SH-SY5Y (cell line): ENCODE measurements at regions not wholly inside any gene's neighbourhood (a gene's known extent, or its start where the extent isn't known, plus 50 kb on each side); places are given as distances from the start of the nearest gene placed in this dataset.

Experiments
- GATA2 ChIP-seq: IDR thresholded peaks from 2 replicates; pipeline ENCODE4 v1.6.1; 2011; ENCODE audit warnings: mild to moderate bottlenecking, low read depth, low read length
- GATA3 ChIP-seq: IDR thresholded peaks from 2 replicates; pipeline ENCODE4 v1.6.1; 2011; ENCODE audit warnings: low read depth, mild to moderate bottlenecking, low read length, moderate library complexity

GRCh38 chr16:49161191-49161590, 120.4 kb downstream of the CBLN1 start:
- TF ChIP-seq GATA3: no peak
- TF ChIP-seq GATA2: no peak

- TF ChIP-seq GATA2 (no peak), GATA3 (no peak)
Measured at GRCh38 chr16:49158029-49158642, 123.5 kb downstream of the CBLN1 start.

- TF ChIP-seq GATA3 (no peak), GATA2 (no peak)
Measured at GRCh38 chr16:49150341-49150740, 131.3 kb downstream of the CBLN1 start.

GRCh38 chr16:49148410-49148809, 133.2 kb downstream of the CBLN1 start:
- TF ChIP-seq GATA2 (no peak), GATA3 (no peak)

GRCh38 chr16:49140618-49141017, 141.0 kb downstream of the CBLN1 start:
- TF ChIP-seq GATA2 (no peak), GATA3 (no peak)

- no peak for TF ChIP-seq GATA3
- no peak for TF ChIP-seq GATA2
Measured at GRCh38 chr16:49130397-49130796, 151.2 kb downstream of the CBLN1 start.

GRCh38 chr16:49129935-49130334, 151.7 kb downstream of the CBLN1 start:
- no peak for TF ChIP-seq GATA2
- no peak for TF ChIP-seq GATA3

GRCh38 chr16:49128740-49129139, 152.9 kb downstream of the CBLN1 start:
- TF ChIP-seq GATA2 (no peak), GATA3 (no peak)

GRCh38 chr16:49127103-49127502, 154.5 kb downstream of the CBLN1 start:
- TF ChIP-seq GATA3: no peak
- no peak for TF ChIP-seq GATA2

GRCh38 chr16:49121636-49122035, 160.0 kb downstream of the CBLN1 start:
- TF ChIP-seq GATA3 (no peak), GATA2 (no peak)

- TF ChIP-seq GATA3 (no peak), GATA2 (no peak)
Measured at GRCh38 chr16:49120631-49121030, 161.0 kb downstream of the CBLN1 start.

GRCh38 chr16:49116873-49117272, 164.8 kb downstream of the CBLN1 start:
- TF ChIP-seq GATA3 (no peak), GATA2 (no peak)

GRCh38 chr16:49115956-49116355, 165.7 kb downstream of the CBLN1 start:
- TF ChIP-seq GATA3 (no peak), GATA2 (no peak)

- TF ChIP-seq GATA3: no peak
Measured at GRCh38 chr16:49112754-49113153, 168.9 kb downstream of the CBLN1 start.

GRCh38 chr16:49111351-49111750, 170.3 kb downstream of the CBLN1 start:
- TF ChIP-seq GATA2 (no peak), GATA3 (no peak)

GRCh38 chr16:49108611-49109010, 173.0 kb downstream of the CBLN1 start:
- no peak for TF ChIP-seq GATA2
- no peak for TF ChIP-seq GATA3

- TF ChIP-seq GATA2 (no peak), GATA3 (no peak)
Measured at GRCh38 chr16:49103298-49103697, 178.3 kb downstream of the CBLN1 start.
